GM11168 (cell line): ENCODE measurements at regions not wholly inside any gene's neighbourhood (a gene's known extent, or its start where the extent isn't known, plus 50 kb on each side); places are given as distances from the start of the nearest gene placed in this dataset.
"Not testable (repeated sequence)": the region's sequence is repeated elsewhere in the genome, so short reads cannot be mapped to it uniquely, and the experiment has no call there.

Source experiments
- in situ Hi-C: fragments of 300-500 bp; cut with MboI; formaldehyde crosslinking; loops from one replicate; pipeline ENCODE4 v1.12.0; 2022; ENCODE audit warnings: low sequenced_read_pairs; ENCODE audit not compliant: unreplicated experiment

DNA sequence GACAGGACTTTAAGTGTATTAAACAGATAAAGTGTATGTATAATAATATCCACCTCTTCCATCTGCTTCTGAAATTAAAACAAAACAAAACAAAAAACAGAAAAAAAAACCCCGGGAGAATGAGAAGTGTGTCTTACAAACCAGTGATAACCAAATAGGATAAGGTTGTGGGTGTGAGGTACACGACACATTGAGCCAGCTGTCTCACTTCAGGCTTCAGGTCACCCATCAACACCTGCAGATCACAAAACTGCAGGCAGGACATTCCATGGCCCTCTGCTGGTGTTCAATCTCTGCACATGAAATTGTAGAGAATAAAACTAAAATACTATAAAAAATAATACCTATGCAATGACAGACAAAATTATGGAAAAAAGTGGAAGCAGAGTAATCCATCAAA is 339.9 kb downstream of the SFMBT2 start:
- in situ Hi-C loops, result no loop called here

DNA sequence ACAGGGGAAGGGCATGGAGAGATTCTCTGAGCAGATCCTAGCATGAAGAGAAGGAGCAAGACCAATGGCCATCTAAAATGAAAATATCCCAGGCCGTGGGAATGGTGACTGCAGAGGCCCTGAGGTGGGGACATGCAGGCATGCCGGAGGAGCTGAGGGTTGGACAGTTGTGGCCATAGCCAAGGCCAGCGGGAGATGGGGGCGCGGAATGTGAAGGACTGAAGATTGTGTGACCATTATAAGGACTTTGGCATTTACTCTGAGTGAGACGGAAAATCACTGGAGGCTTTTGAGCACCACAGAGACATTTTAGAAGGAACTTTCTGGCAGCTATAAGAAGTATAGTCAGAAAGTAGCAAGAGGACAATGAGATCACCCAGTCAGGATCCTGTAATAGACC is 341.1 kb downstream of the SFMBT2 start:
- in situ Hi-C loops, result no loop called here

DNA sequence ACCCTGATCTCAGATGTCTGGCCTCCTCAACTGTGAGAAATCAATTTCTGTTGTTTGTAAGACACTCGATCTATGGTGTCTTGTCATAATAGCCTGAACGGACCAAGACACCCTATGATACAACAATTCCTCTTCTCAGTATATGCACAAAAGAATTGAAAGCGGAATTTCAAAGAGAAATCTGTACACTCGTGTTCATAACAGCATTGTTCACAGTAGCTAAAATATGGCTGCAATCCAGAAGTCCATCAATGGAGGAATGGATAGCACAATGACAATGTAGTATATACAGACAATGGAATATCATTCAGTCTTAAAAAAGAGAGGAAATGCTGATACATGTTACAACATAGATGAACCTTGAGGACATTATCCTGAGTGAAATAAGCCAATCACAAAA is 354.6 kb downstream of the SFMBT2 start:
- in situ Hi-C loops, result no loop called here

GRCh38 chr10:7054915-7055314 is 355.9 kb downstream of the SFMBT2 start:
- in situ Hi-C loops, result no loop called here

DNA sequence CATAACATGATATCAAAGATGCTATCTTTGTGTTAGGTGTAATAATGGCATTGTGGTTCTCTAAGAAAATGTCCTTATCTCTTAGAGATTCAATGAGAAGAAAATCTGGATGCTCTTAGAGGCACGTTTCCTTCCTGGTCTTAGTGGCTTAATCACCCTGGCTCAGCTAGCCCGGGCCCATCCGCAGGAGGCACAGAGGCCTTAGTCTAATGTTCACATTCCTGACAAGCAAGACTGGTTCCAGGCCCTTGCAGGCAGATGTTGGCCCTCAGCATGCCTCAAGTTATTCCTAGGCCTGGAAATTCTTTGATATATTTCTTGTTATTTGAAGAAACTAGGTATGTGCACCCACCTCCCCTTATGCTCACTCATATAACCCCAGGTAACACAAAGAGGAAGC is 357.6 kb downstream of the SFMBT2 start:
- in situ Hi-C loops, result no loop called here

DNA sequence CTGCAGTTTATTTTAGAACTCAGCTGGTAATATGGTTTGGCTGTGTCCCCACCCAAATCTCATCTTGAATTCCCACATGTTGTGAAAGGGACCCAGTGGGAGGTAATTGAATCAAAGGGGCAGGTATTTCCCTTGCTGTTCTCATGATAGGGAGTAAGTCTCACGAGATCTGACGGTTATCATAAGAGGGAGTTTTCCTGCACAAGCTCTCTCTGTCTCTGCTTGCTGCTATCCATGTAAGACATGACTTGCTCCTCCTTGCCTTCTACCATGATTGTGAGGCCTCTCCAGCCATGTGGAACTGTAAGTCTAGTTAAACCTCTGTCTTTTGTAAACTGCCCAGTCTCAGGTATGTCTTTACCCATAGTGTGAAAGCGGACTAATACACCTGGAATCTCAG is 360.8 kb downstream of the SFMBT2 start:
- in situ Hi-C loops, result not testable (repeated sequence)

GRCh38 chr10:7048061-7048460 is 362.8 kb downstream of the SFMBT2 start:
- in situ Hi-C loops, result no loop called here

- in situ Hi-C loops, result no loop called here
Measured at GRCh38 chr10:7046615-7047014, 364.2 kb downstream of the SFMBT2 start.

DNA sequence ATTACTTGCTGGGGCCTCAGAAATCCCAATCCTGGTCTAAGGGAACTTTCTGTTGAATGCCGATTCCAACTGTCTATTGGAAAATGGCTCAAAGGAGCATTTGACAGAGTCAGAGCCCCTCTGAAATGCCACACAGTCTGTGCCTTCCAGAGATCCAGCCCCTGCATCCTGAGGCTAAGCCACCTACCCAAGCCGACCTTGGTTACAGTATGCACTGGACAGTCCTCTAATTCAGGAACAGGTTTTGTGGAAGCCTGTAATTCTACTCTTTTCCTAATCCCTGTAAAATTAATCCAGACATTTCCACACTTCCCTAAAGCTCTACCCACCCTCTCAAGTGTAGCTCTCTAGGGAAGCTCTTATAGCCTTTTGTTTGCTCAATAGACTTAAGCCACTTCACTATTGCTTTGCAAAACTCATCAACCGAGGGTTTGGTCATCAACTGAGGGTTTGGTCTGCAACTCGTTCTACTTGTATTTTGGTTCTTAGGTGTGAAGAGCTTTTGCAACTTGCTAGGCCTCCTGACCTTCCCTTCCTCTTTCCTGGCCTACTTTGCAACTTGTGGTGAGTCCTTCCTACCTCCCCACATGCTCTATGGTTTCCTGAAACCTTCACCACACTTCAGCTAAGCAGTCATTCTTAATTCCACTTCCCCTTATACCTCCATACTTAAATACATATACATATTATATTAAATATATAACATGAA is 364.8 kb downstream of the SFMBT2 start:
- in situ Hi-C loops, result no loop called here

- in situ Hi-C loops, result no loop called here
Measured at GRCh38 chr10:7043055-7043653, 367.7 kb downstream of the SFMBT2 start.

DNA sequence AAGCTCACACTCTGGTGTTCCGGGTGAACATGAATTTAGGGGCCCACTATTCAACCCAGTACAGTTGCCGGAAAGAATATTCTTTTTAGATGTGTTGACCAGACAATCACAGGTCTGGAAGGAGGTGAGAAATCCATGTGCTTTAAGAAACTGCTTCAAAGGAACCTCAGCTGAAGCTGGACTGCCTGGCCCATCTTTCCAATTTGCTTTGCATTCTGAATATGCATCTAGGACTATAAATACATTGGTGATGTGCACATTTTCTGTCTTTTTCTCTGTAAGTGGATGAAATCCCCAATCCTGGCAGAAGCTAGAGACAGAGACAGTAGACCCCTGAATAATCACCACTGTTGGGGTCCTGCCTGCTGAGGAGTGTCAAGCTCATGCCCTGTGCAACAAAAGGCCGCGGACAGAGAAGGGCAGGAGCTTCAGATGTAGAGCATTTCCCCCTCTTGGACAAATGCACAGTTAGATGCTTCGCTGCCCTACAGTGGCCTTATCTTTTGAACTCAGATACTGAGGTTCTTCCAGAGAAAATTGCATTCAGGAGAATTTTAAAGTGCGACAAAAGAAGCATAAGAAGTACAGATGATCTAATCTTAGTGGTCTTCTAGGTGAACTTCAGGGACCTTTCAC is 368.3 kb downstream of the SFMBT2 start:
- in situ Hi-C loops, result no loop called here

DNA sequence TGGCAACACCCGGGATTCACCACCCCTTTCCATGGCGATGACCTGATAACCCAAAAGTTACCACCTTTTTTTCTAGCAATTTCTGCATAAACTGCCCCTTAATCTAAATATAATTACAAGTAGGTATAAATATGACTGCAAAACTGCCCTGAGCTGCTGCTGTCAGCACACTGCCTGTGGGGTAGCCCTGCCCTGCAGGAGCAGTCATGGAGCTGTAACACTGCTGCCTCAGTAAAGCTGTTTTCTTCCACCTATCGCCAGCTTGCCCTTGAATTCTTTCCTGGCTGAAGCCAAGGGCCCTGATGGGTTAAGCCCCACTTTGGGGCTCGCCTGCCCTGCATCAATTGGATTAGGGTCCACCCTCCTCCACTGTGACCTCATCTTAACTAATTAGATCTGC is 368.8 kb downstream of the SFMBT2 start:
- in situ Hi-C loops, result no loop called here

- in situ Hi-C loops, result no loop called here
Measured at GRCh38 chr10:7040681-7041080, 370.2 kb downstream of the SFMBT2 start.

DNA sequence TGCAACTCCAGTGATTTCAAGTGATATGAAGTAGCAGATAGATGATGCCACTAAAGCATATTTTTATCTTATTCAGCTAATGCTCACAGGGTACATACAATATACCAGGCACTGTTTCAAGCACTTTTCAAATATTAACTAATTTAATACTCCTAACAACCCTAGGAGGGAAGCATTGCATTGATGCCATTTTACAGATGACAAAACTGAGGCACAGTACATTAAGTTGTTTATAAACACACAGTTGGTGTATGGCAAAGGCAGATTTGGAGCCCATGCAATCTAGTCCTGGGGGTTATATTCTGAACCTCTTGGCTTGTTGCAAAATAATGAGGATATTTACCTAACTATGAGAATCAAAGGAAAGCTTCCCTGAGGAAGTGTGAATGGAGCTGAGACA is 371.0 kb downstream of the SFMBT2 start:
- in situ Hi-C loops, result no loop called here

GRCh38 chr10:7038416-7038815 is 372.4 kb downstream of the SFMBT2 start:
- in situ Hi-C loops, result no loop called here

DNA sequence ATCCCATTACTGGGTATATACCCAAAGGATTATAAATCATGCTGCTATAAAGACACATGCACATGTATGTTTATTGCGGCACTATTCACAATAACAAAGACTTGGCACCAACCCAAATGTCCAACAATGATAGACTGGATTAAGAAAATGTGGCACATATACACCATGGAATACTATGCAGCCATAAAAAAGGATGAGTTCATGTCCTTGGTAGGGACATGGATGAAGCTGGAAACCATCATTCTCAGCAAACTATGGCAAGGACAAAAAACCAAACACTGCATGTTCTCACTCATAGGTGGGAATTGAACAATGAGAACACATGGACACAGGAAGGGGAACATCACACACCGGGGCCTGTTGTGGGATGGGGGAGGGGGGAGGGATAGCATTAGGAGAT is 373.4 kb downstream of the SFMBT2 start:
- in situ Hi-C loops, result not testable (repeated sequence)

- in situ Hi-C loops, result no loop called here
Measured at GRCh38 chr10:7036951-7037350, 373.9 kb downstream of the SFMBT2 start.

GRCh38 chr10:7035126-7035761 is 375.6 kb downstream of the SFMBT2 start:
- in situ Hi-C loops, result no loop called here

DNA sequence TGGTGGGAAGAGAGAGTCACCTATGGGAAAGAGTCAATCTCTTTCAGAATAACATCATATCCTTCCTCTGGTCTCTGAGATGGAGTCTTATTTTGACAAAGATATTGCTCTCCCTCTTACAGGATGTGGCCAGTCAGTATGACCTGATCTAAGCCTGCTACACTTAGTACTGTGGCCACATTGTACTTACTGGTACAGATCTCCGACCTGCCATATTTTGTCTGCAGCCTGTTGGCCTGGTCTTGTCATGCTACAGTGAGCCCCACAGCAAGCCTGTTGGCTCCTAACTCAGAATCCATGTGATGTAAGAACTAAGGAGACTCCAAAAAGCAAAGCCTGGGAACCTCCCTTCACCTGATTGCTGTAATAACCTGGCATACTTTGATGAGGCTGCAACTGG is 377.8 kb downstream of the SFMBT2 start:
- in situ Hi-C loops, result no loop called here

GRCh38 chr10:7030134-7030855 is 380.5 kb downstream of the SFMBT2 start:
- in situ Hi-C loops, result no loop called here

- in situ Hi-C loops, result no loop called here
Measured at GRCh38 chr10:7029672-7030071, 381.2 kb downstream of the SFMBT2 start.
